ENCODE measurements at regions not wholly inside any gene's neighbourhood (a gene's known extent, or its start where the extent isn't known, plus 50 kb on each side); places are given as distances from the start of the nearest gene placed in this dataset.

DNA sequence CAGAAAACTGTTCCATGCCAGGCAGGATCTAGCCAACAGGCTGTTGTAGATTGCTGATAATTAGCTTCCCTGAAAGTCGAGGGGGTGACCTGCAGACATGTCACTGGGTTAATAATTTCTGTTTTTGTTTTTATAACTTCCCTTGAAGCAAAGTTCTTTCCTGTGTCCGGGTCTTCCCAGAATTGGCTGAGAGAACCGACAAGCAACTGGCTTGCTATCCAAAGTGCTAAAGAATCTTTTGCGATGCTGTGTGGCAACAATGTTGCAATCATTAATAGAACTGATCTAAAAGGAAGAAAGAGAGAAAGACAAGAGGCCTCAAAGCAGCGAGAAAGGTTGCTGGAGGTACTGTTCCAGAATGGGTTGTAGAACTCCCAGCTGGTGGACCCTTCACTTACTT is 132.1 kb upstream of the DPP6 start:
- Mint-ChIP-seq H3K27me3 (ENCODE audit: insufficient read depth, unreplicated experiment) (no peaks in the 10 kb centered on the region), H3K9me3 (ENCODE audit: unreplicated experiment) (peaks cover 15% of the 10 kb centered on the region), H3K4me1 (ENCODE audit: insufficient read depth, unreplicated experiment) (no peaks in the 10 kb centered on the region), H3K27ac (ENCODE audit: low read depth, unreplicated experiment) (no peak overlapping the region), H3K4me3 (ENCODE audit: unreplicated experiment) (no peak overlapping the region), H3K36me3 (ENCODE audit: insufficient read depth, unreplicated experiment) (no peaks in the 10 kb centered on the region)
- TF ChIP-seq, protein P1, sequence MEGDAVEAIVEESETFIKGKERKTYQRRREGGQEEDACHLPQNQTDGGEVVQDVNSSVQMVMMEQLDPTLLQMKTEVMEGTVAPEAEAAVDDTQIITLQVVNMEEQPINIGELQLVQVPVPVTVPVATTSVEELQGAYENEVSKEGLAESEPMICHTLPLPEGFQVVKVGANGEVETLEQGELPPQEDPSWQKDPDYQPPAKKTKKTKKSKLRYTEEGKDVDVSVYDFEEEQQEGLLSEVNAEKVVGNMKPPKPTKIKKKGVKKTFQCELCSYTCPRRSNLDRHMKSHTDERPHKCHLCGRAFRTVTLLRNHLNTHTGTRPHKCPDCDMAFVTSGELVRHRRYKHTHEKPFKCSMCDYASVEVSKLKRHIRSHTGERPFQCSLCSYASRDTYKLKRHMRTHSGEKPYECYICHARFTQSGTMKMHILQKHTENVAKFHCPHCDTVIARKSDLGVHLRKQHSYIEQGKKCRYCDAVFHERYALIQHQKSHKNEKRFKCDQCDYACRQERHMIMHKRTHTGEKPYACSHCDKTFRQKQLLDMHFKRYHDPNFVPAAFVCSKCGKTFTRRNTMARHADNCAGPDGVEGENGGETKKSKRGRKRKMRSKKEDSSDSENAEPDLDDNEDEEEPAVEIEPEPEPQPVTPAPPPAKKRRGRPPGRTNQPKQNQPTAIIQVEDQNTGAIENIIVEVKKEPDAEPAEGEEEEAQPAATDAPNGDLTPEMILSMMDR (IDR thresholded peaks at IDR 0.05; ENCODE audit: unreplicated experiment) = no peak
- ChIA-PET CTCF (no interaction called here), POLR2A (no interaction called here)
- DNase-seq (ENCODE audit: unreplicated experiment) = no peak
- no TSS peak for BruUV-seq (replicated peaks)
- intact Hi-C loops (cut with micrococcal nuclease) = no loop called here

DNA sequence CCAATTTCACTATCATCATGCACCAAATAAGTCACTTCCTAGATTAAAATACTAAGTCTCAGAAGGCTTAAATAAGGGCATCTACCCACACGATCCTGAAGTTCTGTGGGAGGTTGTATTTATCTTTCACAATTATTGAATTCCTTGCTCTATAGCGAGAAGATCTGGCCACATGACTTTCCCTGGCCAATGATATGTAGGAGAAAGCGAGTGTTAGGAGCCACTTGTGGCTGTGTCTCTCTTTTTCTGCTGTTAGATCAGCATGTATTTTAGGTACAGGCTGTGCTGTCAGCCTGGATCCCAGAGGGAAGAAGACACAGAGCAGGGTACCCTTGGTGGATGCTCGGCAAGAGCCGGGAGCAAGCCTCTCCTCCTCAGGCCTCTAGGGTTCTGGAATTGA is 131.3 kb upstream of the DPP6 start:
- Mint-ChIP-seq H3K4me1 (ENCODE audit: insufficient read depth, unreplicated experiment) (no peaks in the 10 kb centered on the region), H3K9me3 (ENCODE audit: unreplicated experiment) (peaks cover 16% of the 10 kb centered on the region), H3K27me3 (ENCODE audit: insufficient read depth, unreplicated experiment) (no peaks in the 10 kb centered on the region), H3K27ac (ENCODE audit: low read depth, unreplicated experiment) (no peak overlapping the region), H3K36me3 (ENCODE audit: insufficient read depth, unreplicated experiment) (no peaks in the 10 kb centered on the region), H3K4me3 (ENCODE audit: unreplicated experiment) (no peak overlapping the region)
- ChIA-PET POLR2A (no interaction called here), CTCF (no interaction called here)
- no peak for DNase-seq (ENCODE audit: unreplicated experiment)
- intact Hi-C loops (cut with micrococcal nuclease) = no loop called here
- TF ChIP-seq, protein P1 (IDR thresholded peaks at IDR 0.05; ENCODE audit: unreplicated experiment) = no peak
- BruUV-seq (replicated peaks) = no TSS peak

DNA sequence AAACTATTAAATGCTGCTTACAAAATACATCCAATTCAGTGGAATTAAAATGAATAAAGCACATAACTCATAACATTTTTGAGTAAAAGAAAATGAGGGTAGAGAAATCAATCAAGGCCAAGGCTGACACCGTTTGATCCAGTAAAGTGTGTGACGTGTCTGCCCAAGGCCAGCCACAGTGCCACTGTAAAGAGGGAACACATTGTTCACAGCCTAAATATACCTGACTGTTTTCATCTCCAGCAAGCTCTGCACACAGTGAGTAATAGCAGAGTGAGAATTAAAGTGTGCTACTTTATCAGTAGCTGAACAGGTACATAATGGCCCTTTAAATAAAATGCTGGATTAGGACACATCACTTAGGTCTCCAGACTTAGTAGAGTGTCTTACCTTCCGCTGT is 130.8 kb upstream of the DPP6 start:
- Mint-ChIP-seq H3K9me3 (ENCODE audit: unreplicated experiment) (peaks cover 16% of the 10 kb centered on the region), H3K27me3 (ENCODE audit: insufficient read depth, unreplicated experiment) (no peaks in the 10 kb centered on the region), H3K27ac (ENCODE audit: low read depth, unreplicated experiment) (no peak overlapping the region), H3K36me3 (ENCODE audit: insufficient read depth, unreplicated experiment) (no peaks in the 10 kb centered on the region), H3K4me3 (ENCODE audit: unreplicated experiment) (no peak overlapping the region), H3K4me1 (ENCODE audit: insufficient read depth, unreplicated experiment) (no peaks in the 10 kb centered on the region)
- DNase-seq (ENCODE audit: unreplicated experiment) = no peak
- ChIA-PET POLR2A (no interaction called here), CTCF (no interaction called here)
- intact Hi-C loops (cut with micrococcal nuclease) = no loop called here
- no TSS peak for BruUV-seq (replicated peaks)
- TF ChIP-seq, protein P1 (IDR thresholded peaks at IDR 0.05; ENCODE audit: unreplicated experiment) = no peak

DNA sequence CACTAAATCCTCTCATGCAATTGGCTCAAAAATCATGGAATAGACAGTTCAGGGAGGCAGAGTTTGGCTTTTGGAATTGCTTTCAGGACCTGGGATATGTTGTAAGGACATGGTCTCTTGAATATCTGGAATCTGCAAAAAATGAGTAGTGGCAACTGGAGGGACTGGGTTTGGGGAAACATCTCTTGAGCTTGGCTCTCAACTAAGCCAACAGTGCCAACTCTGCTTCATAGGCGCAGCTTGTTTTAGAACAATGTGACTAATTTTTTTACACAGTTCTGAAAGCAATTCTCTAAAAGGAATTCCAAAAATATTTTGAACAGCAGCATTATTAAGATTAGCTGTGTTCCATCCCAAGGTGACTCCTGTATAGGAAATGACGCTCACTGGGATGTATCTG is 121.5 kb upstream of the DPP6 start:
- peaks cover 26% of the 10 kb centered on the region for H3K9me3 Mint-ChIP-seq (ENCODE audit: unreplicated experiment)
- intact Hi-C loops (cut with micrococcal nuclease) = no loop called here

More for the DNA sequence above, 121.5 kb upstream of the DPP6 start:
- no peak overlapping the region for H3K4me3 Mint-ChIP-seq (ENCODE audit: unreplicated experiment)
- TF ChIP-seq, protein P1 (IDR thresholded peaks at IDR 0.05; ENCODE audit: unreplicated experiment) = no peak
- DNase-seq (ENCODE audit: unreplicated experiment) = no peak
- no peaks in the 10 kb centered on the region for H3K27me3 Mint-ChIP-seq (ENCODE audit: insufficient read depth, unreplicated experiment)
- no peaks in the 10 kb centered on the region for H3K36me3 Mint-ChIP-seq (ENCODE audit: insufficient read depth, unreplicated experiment)
- CTCF ChIA-PET = no interaction called here
- H3K27ac Mint-ChIP-seq (ENCODE audit: low read depth, unreplicated experiment) = no peak overlapping the region
- POLR2A ChIA-PET = no interaction called here
- no peaks in the 10 kb centered on the region for H3K4me1 Mint-ChIP-seq (ENCODE audit: insufficient read depth, unreplicated experiment)
- no TSS peak for BruUV-seq (replicated peaks)
